GM19193 (cell line): ENCODE measurements at regions not wholly inside any gene's neighbourhood (a gene's known extent, or its start where the extent isn't known, plus 50 kb on each side); places are given as distances from the start of the nearest gene placed in this dataset.

ENCODE experiments used
- POLR2A ChIP-seq: IDR thresholded peaks from 4 replicates; pipeline ENCODE4 v1.6.1; 2011; ENCODE audit not compliant: insufficient read depth, insufficient read length; ENCODE audit errors: extremely low read depth

GRCh38 chr2:56444339-56444738 lies 260.5 kb downstream of the CCDC85A start:
- TF ChIP-seq POLR2A, result no peak

GRCh38 chr2:56448403-56449001 lies 264.7 kb downstream of the CCDC85A start:
- no peak for TF ChIP-seq POLR2A

GRCh38 chr2:56449002-56449431 lies 265.2 kb downstream of the CCDC85A start:
- TF ChIP-seq POLR2A, result no peak

- TF ChIP-seq POLR2A, result no peak
Measured at GRCh38 chr2:56449449-56449860, 265.7 kb downstream of the CCDC85A start.

- TF ChIP-seq POLR2A, result no peak
Measured at GRCh38 chr2:56450047-56450446, 266.3 kb downstream of the CCDC85A start.

GRCh38 chr2:56450772-56451171 lies 267.0 kb downstream of the CCDC85A start:
- TF ChIP-seq POLR2A, result no peak

DNA sequence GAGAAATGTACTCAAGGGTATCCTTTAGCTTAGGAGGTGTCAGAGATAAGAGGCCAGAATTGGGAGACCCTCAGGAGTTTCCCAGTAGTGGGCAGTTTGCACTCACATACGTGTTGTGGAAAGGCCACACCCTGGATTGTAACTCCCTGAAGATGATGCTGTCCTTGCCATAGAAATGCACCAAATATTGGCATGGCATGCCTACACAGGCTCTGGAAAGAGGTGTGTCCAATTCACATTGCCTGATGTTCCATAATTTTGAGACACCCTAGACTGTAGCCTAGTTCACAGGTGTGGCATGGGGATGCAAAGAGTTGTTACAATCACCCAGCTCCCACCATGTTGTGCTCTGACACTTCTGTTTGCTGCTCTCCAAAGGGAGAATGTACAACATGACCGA lies 271.9 kb downstream of the CCDC85A start:
- no peak for TF ChIP-seq POLR2A

GRCh38 chr2:56456791-56457190 lies 273.0 kb downstream of the CCDC85A start:
- TF ChIP-seq POLR2A, result no peak

DNA sequence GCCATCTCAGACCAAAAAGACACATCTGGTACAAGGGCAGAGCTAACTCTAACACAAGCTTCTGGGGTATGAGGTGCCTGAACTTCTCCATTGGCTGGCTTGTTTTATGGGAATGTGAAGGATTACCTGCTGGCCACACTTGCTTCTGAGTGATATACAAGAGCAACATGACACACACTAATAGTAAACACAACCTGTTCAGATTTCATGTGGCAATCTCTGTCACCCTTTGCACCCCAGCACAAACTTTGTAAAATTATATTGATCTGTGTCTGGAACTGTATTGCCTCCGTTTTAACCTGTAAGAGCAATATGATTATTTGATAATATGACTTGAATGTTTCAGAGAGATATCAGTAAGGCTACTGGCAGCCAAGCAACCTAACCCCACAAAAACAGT lies 276.7 kb downstream of the CCDC85A start:
- no peak for TF ChIP-seq POLR2A

DNA sequence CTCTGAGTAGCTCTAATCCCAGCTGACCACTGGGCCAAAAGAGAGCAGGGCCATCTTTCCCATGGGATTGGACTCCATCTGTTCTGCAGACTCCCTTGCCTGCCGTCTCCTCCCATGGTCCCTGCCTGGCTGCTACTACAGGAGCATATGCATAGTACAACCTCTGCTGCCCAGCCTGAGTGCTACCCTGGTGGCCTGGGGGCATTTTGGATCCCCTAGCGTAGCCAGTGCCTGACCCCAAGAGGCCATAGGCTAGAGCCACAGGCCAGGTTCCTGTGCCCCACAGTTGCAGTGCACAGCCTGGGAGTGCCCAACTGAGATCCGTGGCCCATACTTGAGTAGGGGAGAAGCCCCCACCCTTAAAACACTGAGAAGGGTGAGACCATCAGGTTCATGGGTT lies 280.3 kb downstream of the CCDC85A start:
- TF ChIP-seq POLR2A, result no peak

GRCh38 chr2:56464613-56465012 lies 280.8 kb downstream of the CCDC85A start:
- no peak for TF ChIP-seq POLR2A

- no peak for TF ChIP-seq POLR2A
Measured at GRCh38 chr2:56465491-56465890, 281.7 kb downstream of the CCDC85A start.

GRCh38 chr2:56473524-56473923 lies 289.7 kb downstream of the CCDC85A start:
- no peak for TF ChIP-seq POLR2A

- TF ChIP-seq POLR2A, result no peak
Measured at GRCh38 chr2:56474412-56475158, 290.8 kb downstream of the CCDC85A start.

GRCh38 chr2:56475191-56475590 lies 291.4 kb downstream of the CCDC85A start:
- no peak for TF ChIP-seq POLR2A

DNA sequence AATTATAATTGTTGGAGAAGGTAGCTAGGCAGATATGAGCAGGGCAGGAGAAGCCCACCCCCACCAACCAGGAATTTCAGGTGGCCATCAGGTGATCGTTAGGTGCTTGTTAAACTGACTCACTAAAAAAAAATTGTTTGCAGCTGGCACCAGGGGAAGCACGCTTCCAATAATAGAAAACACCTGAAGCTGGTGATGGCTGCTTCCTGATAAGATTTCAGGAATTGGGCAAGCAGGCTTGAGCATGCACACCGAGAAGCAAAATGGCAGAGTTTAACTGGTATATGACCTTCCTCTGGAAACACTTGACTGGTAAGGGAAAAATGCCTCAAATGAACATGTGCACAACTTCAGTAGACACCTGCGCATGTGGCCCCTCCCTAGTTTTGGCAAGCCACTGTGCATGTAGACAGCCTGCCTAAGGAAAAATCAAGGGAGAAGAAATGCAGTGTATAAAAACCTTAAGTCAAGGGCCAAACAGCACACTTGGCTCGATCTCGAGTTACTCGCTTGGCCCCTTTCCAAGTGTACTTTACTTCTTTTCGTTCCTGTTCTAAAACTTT lies 292.8 kb downstream of the CCDC85A start:
- TF ChIP-seq POLR2A, result no peak

DNA sequence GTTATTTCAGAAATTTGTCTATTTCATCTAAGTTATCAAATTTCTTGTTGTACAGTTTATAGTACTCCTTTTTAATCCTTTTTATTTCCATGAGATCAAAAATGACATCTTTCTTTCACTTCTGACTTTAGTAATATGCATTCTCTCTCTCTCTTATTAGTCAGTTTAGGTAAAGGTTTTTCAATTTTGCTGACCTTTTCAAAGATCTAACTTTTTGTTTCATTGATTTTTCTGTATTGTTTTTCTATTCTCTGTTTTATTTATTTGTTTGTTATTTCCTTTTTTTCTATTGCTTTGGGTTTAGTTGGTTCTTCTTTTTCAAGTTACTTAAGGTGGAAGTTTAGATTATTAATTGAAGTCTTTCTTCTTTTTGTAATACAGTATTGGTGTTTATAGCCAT lies 294.2 kb downstream of the CCDC85A start:
- no peak for TF ChIP-seq POLR2A

- no peak for TF ChIP-seq POLR2A
Measured at GRCh38 chr2:56483081-56483480, 299.3 kb downstream of the CCDC85A start.
